ENCODE measurements at regions not wholly inside any gene's neighbourhood (a gene's known extent, or its start where the extent isn't known, plus 50 kb on each side); places are given as distances from the start of the nearest gene placed in this dataset.
A peak's percentile ranks its signal among the peaks of the same experiment; 100 is the strongest.
"Not testable (repeated sequence)": the region's sequence is repeated elsewhere in the genome, so short reads cannot be mapped to it uniquely, and the experiment has no call there.

DNA sequence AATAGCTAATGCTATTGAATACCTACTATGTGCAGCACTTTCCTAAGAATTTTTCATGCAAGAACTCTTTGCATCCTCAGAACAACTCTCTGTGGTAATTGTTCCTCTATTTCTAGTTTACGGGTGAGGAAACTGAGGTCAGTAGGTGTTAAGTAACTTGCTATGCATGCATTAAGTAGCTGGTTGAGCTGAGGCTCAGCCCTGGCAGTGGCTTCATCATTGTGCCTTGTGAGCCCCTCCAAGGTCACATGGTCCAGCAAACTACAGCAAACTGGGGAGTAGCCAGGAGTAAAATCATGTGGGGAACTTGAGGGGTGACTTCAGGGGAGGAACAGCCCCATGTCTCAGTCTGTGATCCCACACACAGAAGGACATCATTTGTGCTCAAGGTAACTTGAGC is 365.2 kb downstream of the BCL2L11 start:
- H3K36me3 Mint-ChIP-seq (ENCODE audit: low read depth); POLR2A ChIA-PET; H3K4me3 Mint-ChIP-seq; H3K27me3 Mint-ChIP-seq; DNase-seq; intact Hi-C loops (cut with DNase I, micrococcal nuclease); H3K27ac Mint-ChIP-seq; CTCF ChIA-PET; ATAC-seq; H3K9me3 Mint-ChIP-seq (ENCODE audit: low read depth): not testable (repeated sequence)
- peaks cover 21% of the 10 kb centered on the region for H3K4me1 Mint-ChIP-seq

DNA sequence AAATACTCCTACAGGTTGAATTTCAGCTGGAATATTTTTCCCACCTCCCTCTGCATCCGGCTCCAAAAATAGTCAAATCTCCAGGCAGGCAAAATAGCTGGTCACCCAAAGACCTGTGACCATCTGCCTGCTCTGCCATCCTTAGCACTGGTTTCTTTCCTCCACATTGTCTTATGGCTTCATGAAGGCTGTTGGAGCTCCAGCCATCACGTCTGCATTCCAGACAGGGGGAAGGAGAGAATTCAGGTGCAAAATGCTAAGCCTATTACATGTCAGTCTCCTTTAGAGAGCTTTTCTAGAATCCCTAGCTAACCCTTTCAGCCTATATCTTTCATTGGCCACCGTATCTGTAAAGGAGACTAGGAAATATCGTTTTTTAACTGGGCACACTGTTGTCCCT is 367.7 kb downstream of the BCL2L11 start:
- CTCF ChIA-PET = not testable (repeated sequence)
- H3K4me1 Mint-ChIP-seq = peaks cover 14% of the 10 kb centered on the region

DNA sequence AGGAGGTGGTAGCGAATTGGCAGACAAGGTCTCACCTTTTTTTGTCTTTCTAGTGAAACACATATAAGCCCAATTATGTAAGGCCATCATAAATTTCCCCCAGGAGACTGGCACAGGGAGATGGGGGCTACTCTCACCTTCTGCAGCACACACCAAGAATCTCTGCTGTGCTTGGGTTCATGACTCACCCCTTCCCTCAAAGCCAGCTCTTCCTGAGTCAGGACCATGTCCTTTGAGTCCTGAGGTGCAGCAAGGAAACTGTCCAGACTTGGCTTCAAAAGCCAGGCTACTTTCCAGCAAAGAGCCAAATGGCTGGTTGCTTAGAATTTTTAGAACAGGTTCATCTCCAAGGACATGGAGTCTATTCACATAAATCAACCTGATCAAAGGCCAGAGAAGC is 368.7 kb downstream of the BCL2L11 start:
- peaks cover 15% of the 10 kb centered on the region for H3K4me1 Mint-ChIP-seq

More for the DNA sequence above, 367.7 kb downstream of the BCL2L11 start:
- H3K27ac Mint-ChIP-seq; POLR2A ChIA-PET; H3K36me3 Mint-ChIP-seq (ENCODE audit: low read depth); ATAC-seq; H3K4me3 Mint-ChIP-seq; DNase-seq; H3K27me3 Mint-ChIP-seq; H3K9me3 Mint-ChIP-seq (ENCODE audit: low read depth); intact Hi-C loops (cut with DNase I, micrococcal nuclease): not testable (repeated sequence)

DNA sequence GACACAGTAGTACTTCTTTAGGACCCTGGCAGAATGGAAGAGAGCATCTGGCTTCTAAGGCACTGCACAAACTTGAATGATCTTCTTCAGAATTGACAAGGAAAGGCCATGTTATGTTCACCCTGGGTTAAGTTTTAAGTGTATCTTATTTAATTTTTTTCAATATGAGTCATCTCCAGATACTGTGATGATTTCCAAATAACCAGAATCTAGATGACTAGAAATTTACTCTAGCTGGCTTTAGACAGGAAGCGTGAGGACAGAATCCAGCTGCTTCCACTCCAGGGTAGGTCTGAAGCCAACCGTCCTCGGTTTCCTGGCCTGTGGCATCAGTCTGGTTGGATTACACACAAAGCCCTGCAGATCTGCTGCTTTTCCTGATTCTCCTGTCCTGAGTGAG is 370.5 kb downstream of the BCL2L11 start:
- POLR2A ChIA-PET; H3K9me3 Mint-ChIP-seq (ENCODE audit: low read depth); DNase-seq; H3K27me3 Mint-ChIP-seq; H3K36me3 Mint-ChIP-seq (ENCODE audit: low read depth); CTCF ChIA-PET; intact Hi-C loops (cut with DNase I, micrococcal nuclease): not testable (repeated sequence)
- Mint-ChIP-seq H3K4me3 (peak overlapping the region; percentile 70), H3K27ac (peak overlapping the region; percentile 79), H3K4me1 (peaks cover 17% of the 10 kb centered on the region)
- ATAC-seq = peak; percentile 49

More for the DNA sequence above, 368.7 kb downstream of the BCL2L11 start:
- DNase-seq; H3K27ac Mint-ChIP-seq; ATAC-seq; POLR2A ChIA-PET; intact Hi-C loops (cut with DNase I, micrococcal nuclease); CTCF ChIA-PET; H3K4me3 Mint-ChIP-seq; H3K27me3 Mint-ChIP-seq; H3K36me3 Mint-ChIP-seq (ENCODE audit: low read depth); H3K9me3 Mint-ChIP-seq (ENCODE audit: low read depth): not testable (repeated sequence)

DNA sequence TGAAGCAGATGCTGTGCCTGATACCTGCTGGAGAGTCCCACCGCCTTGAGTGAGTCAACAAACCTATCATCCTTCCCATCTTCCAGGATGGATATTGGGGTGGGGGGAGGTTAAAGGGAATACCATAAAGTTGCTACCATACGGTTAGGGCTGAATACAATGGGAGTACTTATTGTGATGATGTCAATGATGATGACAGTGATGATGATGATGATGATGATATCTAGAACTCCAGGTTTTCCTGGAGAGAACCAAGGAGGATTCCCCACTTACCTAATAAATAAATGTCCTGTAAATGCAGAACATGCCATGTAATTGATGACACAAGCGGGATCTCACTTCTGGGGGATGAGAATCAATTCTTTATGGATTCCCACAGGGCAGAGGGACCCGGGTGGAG is 370.9 kb downstream of the BCL2L11 start:
- POLR2A ChIA-PET; DNase-seq; intact Hi-C loops (cut with DNase I, micrococcal nuclease); H3K27me3 Mint-ChIP-seq; ATAC-seq; CTCF ChIA-PET; H3K36me3 Mint-ChIP-seq (ENCODE audit: low read depth); H3K9me3 Mint-ChIP-seq (ENCODE audit: low read depth): not testable (repeated sequence)
- Mint-ChIP-seq H3K27ac (peak overlapping the region; percentile 79), H3K4me3 (peak overlapping the region; percentile 70), H3K4me1 (peaks cover 18% of the 10 kb centered on the region)

DNA sequence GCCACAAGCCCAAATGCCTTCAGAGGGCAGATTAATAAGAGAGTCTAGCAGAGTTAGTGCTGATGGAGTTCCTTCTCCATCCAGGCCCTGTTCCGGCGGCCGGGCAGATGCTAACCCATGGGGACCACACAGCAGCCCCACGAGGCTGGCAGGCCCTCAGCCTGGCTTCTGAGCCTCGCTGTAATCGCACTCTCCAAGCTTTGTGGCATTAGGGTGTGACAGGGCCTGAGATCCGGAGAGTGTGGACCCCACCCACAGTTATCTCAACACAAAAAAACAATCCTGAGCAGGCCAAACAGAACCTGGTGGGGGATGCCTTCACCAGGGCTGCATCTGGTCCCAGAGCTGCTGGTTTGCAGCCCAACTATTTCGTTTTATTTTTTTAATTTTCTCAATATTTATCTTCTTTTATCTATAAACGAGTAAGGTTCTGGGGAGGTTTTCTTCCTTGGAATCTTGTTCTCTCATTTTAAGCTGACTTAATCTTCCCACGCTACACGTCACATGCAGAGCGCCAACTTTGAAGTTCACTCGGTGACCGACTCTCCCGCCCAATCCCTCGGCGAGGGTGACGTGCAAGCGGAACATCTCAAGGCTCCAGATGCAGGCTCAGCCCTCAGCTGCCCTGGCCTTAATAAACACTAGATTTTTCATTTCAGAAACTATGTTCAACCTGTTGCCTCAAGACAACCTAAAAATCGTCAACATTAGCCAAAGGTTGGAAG is 372.4 kb downstream of the BCL2L11 start:
- H3K9me3 Mint-ChIP-seq (ENCODE audit: low read depth); CTCF ChIA-PET; H3K36me3 Mint-ChIP-seq (ENCODE audit: low read depth); H3K27me3 Mint-ChIP-seq; intact Hi-C loops (cut with DNase I, micrococcal nuclease); DNase-seq; POLR2A ChIA-PET: not testable (repeated sequence)
- H3K4me1 Mint-ChIP-seq = peaks cover 18% of the 10 kb centered on the region
- H3K27ac Mint-ChIP-seq = peak overlapping the region; percentile 74
- peak; percentile 17 for ATAC-seq
- peak overlapping the region; percentile 64 for H3K4me3 Mint-ChIP-seq

DNA sequence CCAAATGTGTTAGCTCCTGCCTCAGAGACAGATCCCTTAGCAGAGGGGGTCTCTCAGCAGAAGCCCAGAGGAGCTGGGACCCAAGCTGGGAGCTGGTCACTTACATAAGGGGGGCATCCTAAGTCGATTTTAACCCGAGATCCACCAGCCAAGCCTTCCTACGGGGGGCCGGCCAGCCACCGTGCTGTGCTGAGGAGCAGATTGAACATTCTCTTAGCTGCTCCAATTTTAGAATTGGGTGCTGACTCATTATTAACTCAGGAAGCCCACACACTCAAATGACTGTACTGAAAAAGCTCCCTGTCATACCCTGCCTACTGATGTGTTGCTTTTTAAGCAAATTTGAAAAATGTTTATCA is 373.0 kb downstream of the BCL2L11 start:
- intact Hi-C loops (cut with DNase I, micrococcal nuclease); H3K27me3 Mint-ChIP-seq; H3K36me3 Mint-ChIP-seq (ENCODE audit: low read depth); CTCF ChIA-PET; H3K9me3 Mint-ChIP-seq (ENCODE audit: low read depth); POLR2A ChIA-PET: not testable (repeated sequence)
- peaks cover 18% of the 10 kb centered on the region for H3K4me1 Mint-ChIP-seq
- H3K27ac Mint-ChIP-seq = peak overlapping the region; percentile 79
- H3K4me3 Mint-ChIP-seq = peak overlapping the region; percentile 64
- DNase-seq = peak; percentile 29
- ATAC-seq = peak; percentile 73

DNA sequence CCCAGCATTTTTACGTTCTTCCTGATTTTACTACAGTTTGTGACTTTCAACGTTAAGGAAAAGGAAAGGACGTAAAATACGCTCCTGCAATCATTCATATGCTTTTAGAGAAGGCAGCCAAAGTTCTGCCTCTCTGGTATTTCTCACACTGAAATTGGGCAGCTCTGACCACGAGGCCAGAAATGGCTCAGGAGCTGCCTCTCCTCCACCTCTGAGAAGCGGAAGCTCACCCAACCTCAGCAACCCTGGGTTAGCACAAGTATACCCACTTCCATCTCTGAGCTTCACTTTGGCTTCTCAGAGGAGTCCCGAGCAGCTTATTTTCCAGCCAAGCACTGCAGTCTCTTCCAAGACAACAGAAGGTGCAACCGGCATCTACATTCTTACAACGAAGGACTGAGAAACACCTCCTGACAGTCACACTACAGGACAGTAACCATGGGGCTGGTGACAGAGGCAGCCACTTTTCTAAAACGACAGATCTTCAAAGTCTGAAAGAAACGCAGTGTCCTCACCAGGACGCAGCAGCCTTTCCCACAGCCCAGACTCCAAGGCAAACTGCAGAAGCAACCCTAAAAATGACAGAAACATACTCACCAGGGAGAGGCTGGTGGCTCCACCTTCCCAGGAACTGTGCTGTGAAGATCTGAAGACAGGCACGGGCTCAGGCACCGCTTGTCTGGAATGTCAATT is 373.7 kb downstream of the BCL2L11 start:
- H3K36me3 Mint-ChIP-seq (ENCODE audit: low read depth); intact Hi-C loops (cut with DNase I, micrococcal nuclease); POLR2A ChIA-PET; H3K27ac Mint-ChIP-seq; H3K27me3 Mint-ChIP-seq; CTCF ChIA-PET; H3K9me3 Mint-ChIP-seq (ENCODE audit: low read depth): not testable (repeated sequence)
- DNase-seq (peak; percentile 49), ATAC-seq (peak; percentile 40)
- Mint-ChIP-seq H3K4me3 (peak overlapping the region; percentile 64), H3K4me1 (peaks cover 18% of the 10 kb centered on the region)

DNA sequence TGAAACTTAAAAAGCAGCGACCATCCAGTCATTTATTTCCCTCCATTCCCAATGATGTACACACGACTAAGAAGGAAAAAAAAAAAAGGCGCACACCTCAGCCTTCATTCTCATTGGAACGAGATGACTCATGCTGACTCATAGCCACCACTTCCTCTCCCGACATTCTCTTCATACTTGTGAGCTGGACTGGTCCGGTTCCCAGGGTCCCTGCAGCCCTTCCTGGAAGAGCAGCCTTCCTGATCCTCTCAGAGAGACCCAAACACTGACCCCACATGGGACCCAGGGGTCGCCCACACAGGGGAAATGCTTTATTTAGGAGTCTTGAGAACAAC is 374.2 kb downstream of the BCL2L11 start:
- Mint-ChIP-seq H3K4me1 (peaks cover 18% of the 10 kb centered on the region), H3K4me3 (peak overlapping the region; percentile 64)
- intact Hi-C loops (cut with DNase I, micrococcal nuclease); H3K27me3 Mint-ChIP-seq; CTCF ChIA-PET; H3K27ac Mint-ChIP-seq; POLR2A ChIA-PET; H3K9me3 Mint-ChIP-seq (ENCODE audit: low read depth); H3K36me3 Mint-ChIP-seq (ENCODE audit: low read depth); DNase-seq: not testable (repeated sequence)
- peak; percentile 20 for ATAC-seq

DNA sequence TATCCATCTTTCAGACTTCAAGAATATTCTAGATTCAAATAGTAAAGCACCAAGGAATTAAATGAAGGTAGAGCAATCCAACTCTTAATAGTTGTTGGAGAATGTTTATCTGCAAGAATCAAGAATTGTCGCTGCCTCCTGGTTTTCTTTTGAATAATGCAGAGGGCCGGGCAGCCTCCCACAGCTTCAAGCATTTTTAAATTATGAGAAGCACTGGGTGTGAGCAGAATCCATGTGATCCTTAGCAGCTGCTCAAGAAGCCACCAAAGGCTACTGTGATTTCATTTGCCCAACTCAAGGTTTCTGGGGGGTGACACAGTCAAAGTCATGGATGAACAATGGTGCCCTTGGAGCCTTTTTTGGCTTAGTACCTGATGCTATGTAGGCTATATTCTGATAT is 374.9 kb downstream of the BCL2L11 start:
- POLR2A ChIA-PET = interaction anchor here (0.6 kb wide), 1 partner anchor 9 kb away, joined by 5 read pairs; no protein-coding TSS in a partner anchor
- DNase-seq; CTCF ChIA-PET; ATAC-seq; H3K27ac Mint-ChIP-seq; H3K27me3 Mint-ChIP-seq; H3K4me3 Mint-ChIP-seq; intact Hi-C loops (cut with DNase I, micrococcal nuclease); H3K36me3 Mint-ChIP-seq (ENCODE audit: low read depth); H3K9me3 Mint-ChIP-seq (ENCODE audit: low read depth): not testable (repeated sequence)
- H3K4me1 Mint-ChIP-seq = peaks cover 17% of the 10 kb centered on the region

DNA sequence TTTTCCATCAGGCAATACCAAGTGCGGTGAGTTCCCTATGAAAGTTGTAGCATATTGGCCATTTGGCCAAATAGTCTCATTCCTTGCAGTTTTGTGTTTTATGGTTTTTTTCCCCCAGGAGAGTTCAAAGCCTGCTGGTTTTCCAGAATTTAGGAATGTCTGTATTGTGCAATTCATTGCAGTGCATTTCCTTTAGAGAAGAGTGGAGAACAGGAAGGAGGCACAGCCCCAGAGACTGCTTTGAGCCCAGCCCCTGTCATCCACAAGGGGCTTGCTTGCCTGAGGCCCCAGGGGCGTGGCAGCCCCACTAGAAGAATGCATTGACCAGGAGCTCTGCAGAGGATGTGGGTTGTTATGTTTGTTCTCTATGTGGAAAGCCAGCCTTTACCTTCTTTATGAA is 375.5 kb downstream of the BCL2L11 start:
- H3K27me3 Mint-ChIP-seq; H3K36me3 Mint-ChIP-seq (ENCODE audit: low read depth); DNase-seq; intact Hi-C loops (cut with DNase I, micrococcal nuclease); H3K4me3 Mint-ChIP-seq; ATAC-seq; H3K9me3 Mint-ChIP-seq (ENCODE audit: low read depth); POLR2A ChIA-PET; CTCF ChIA-PET; H3K27ac Mint-ChIP-seq: not testable (repeated sequence)
- H3K4me1 Mint-ChIP-seq = peaks cover 14% of the 10 kb centered on the region

DNA sequence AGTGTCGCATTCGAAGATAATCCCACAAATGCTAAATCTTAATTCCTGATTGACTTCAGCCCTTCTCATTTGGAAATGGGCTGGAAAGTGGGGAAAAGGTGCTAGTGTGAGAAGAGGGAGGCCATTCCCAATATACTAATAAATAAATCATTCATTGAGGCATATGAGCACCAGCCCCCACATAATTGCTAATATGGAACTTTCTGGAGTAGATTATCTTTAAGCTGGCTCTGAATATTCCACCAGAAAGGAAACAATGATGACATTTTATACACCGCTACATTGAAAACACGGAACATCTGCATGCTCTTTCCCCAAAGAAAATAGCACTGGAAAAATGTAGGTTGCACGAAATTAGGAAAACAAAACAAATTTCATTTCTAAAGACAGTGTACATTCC is 376.1 kb downstream of the BCL2L11 start:
- POLR2A ChIA-PET; H3K36me3 Mint-ChIP-seq (ENCODE audit: low read depth); H3K27me3 Mint-ChIP-seq; H3K9me3 Mint-ChIP-seq (ENCODE audit: low read depth); H3K4me3 Mint-ChIP-seq; H3K4me1 Mint-ChIP-seq; CTCF ChIA-PET; H3K27ac Mint-ChIP-seq; DNase-seq; ATAC-seq; intact Hi-C loops (cut with DNase I, micrococcal nuclease): not testable (repeated sequence)

All from activated CD4-positive, alpha-beta T cell treated with anti-CD3 and anti-CD28 coated beads for 36 hours (primary cell).